ENCODE measurements at regions not wholly inside any gene's neighbourhood (a gene's known extent, or its start where the extent isn't known, plus 50 kb on each side); places are given as distances from the start of the nearest gene placed in this dataset.

- H3K36me3 ChIP-seq (ENCODE audit: control insufficient read depth in 1 of 2, insufficient read depth in 2 of 2, low read length in 2 of 2) = no peaks in the 10 kb centered on the region
- no peak overlapping the region for H3K27ac ChIP-seq (ENCODE audit: low read depth, low read length)
- H3K4me3 ChIP-seq (ENCODE audit: low read depth in 1 of 2, low read length in 2 of 2) = no peak overlapping the region
- no peak overlapping the region for H3K9ac ChIP-seq (ENCODE audit: low read depth in 1 of 2, low read length in 2 of 2)
- H3K9me3 ChIP-seq (ENCODE audit: control insufficient read depth in 1 of 2, low read length in 2 of 2) = no peaks in the 10 kb centered on the region
- no peaks in the 10 kb centered on the region for H3K4me1 ChIP-seq (ENCODE audit: control insufficient read depth in 1 of 2, insufficient read depth in 2 of 2, low read length in 2 of 2)
- H3K27me3 ChIP-seq (ENCODE audit: control insufficient read depth in 1 of 2, insufficient read depth in 2 of 2, low read length in 2 of 2) = no peaks in the 10 kb centered on the region
Observed at GRCh38 chr5:142411656-142412425, 87.0 kb upstream of the SPRY4 start.

DNA sequence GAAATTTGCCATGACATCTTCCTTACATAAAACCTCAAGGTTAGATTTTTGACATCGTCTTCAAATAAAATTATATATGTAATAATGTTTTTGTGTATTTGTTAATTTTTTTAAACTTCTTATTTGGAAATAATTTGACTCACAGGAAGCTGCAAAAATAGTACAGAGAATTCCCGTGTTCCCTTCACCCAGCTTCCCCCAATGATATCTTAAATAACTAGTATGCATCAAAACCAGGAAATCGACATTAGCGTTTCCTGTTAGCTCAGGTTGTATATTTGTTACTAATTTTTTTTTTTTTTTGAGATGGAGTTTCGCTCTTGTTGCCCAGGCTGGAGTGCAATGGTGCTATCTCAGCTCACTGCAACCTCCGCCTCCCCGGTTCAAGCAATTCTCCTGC, 86.3 kb upstream of the SPRY4 start:
- Histone ChIP-seq H3K27me3 (ENCODE audit: control insufficient read depth in 1 of 2, insufficient read depth in 2 of 2, low read length in 2 of 2) (no peaks in the 10 kb centered on the region), H3K9ac (ENCODE audit: low read depth in 1 of 2, low read length in 2 of 2) (no peak overlapping the region), H3K4me3 (ENCODE audit: low read depth in 1 of 2, low read length in 2 of 2) (no peak overlapping the region), H3K9me3 (ENCODE audit: control insufficient read depth in 1 of 2, low read length in 2 of 2) (no peaks in the 10 kb centered on the region), H3K4me1 (ENCODE audit: control insufficient read depth in 1 of 2, insufficient read depth in 2 of 2, low read length in 2 of 2) (no peaks in the 10 kb centered on the region), H3K27ac (ENCODE audit: low read depth, low read length) (no peak overlapping the region), H3K36me3 (ENCODE audit: control insufficient read depth in 1 of 2, insufficient read depth in 2 of 2, low read length in 2 of 2) (no peaks in the 10 kb centered on the region)

- H3K4me1 ChIP-seq (ENCODE audit: control insufficient read depth in 1 of 2, insufficient read depth in 2 of 2, low read length in 2 of 2) = no peaks in the 10 kb centered on the region
- no peaks in the 10 kb centered on the region for H3K27me3 ChIP-seq (ENCODE audit: control insufficient read depth in 1 of 2, insufficient read depth in 2 of 2, low read length in 2 of 2)
- H3K4me3 ChIP-seq (ENCODE audit: low read depth in 1 of 2, low read length in 2 of 2) = no peak overlapping the region
- no peak overlapping the region for H3K27ac ChIP-seq (ENCODE audit: low read depth, low read length)
- H3K36me3 ChIP-seq (ENCODE audit: control insufficient read depth in 1 of 2, insufficient read depth in 2 of 2, low read length in 2 of 2) = no peaks in the 10 kb centered on the region
- no peak overlapping the region for H3K9ac ChIP-seq (ENCODE audit: low read depth in 1 of 2, low read length in 2 of 2)
- H3K9me3 ChIP-seq (ENCODE audit: control insufficient read depth in 1 of 2, low read length in 2 of 2) = no peaks in the 10 kb centered on the region
Observed at GRCh38 chr5:142408981-142409481, 84.2 kb upstream of the SPRY4 start.

DNA sequence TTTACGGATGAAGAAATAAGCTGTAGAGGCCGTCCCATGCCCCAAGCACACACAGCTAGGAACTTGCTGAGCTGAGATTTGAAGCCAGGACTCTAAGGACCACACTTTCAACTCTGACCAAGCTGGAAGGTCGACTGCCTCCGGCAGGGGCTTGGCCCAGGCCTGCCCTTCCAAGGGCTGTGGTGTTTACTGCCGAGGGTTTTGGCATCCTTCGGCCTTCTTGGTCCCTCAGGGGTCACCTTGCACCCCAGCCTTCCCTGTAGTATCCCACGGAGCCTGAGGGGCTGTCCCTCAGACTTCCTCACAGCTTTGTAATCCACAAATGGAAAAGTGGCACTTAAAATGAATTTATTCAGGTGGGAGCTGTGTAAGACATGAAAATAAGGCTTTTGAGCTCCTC, 83.7 kb upstream of the SPRY4 start:
- Histone ChIP-seq H3K9ac (ENCODE audit: low read depth in 1 of 2, low read length in 2 of 2) (no peak overlapping the region), H3K27ac (ENCODE audit: low read depth, low read length) (no peak overlapping the region)

DNA sequence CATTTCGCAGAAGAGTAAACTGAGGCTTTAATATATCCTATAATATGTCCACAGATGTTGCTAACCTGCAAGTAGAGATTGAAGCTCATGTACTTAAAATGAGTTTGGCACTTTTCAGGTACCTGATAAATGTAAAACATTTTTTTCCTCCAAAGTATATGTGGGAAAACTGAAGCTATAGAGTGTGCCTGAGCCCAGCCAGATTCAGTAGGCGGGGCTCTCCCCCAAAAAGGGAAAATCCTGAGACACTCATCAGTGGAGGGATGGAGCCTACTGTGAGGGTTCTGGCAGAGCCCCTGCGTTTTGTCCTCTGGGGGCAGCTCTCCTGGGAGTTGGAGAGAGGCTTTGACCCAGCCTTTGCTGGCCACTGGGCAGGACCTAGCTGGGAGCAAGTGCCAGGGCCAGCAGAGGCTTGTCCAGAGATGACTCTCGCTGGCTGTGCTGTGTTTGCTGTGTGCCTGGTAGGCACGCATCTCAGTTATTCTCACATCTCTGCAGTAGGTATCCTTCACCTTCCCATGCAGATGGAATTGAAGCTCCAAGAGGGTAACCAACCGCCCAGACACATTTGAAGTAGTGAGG, 81.1 kb upstream of the SPRY4 start:
- Histone ChIP-seq H3K27ac (ENCODE audit: low read depth, low read length) (no peak overlapping the region), H3K27me3 (ENCODE audit: control insufficient read depth in 1 of 2, insufficient read depth in 2 of 2, low read length in 2 of 2) (no peaks in the 10 kb centered on the region), H3K36me3 (ENCODE audit: control insufficient read depth in 1 of 2, insufficient read depth in 2 of 2, low read length in 2 of 2) (no peaks in the 10 kb centered on the region), H3K9me3 (ENCODE audit: control insufficient read depth in 1 of 2, low read length in 2 of 2) (no peaks in the 10 kb centered on the region), H3K4me1 (ENCODE audit: control insufficient read depth in 1 of 2, insufficient read depth in 2 of 2, low read length in 2 of 2) (no peaks in the 10 kb centered on the region), H3K9ac (ENCODE audit: low read depth in 1 of 2, low read length in 2 of 2) (no peak overlapping the region), H3K4me3 (ENCODE audit: low read depth in 1 of 2, low read length in 2 of 2) (no peak overlapping the region)

More for the DNA sequence above, 83.7 kb upstream of the SPRY4 start:
- H3K4me3 ChIP-seq (ENCODE audit: low read depth in 1 of 2, low read length in 2 of 2) = no peak overlapping the region
- H3K27me3 ChIP-seq (ENCODE audit: control insufficient read depth in 1 of 2, insufficient read depth in 2 of 2, low read length in 2 of 2) = no peaks in the 10 kb centered on the region
- no peaks in the 10 kb centered on the region for H3K9me3 ChIP-seq (ENCODE audit: control insufficient read depth in 1 of 2, low read length in 2 of 2)
- no peaks in the 10 kb centered on the region for H3K4me1 ChIP-seq (ENCODE audit: control insufficient read depth in 1 of 2, insufficient read depth in 2 of 2, low read length in 2 of 2)
- H3K36me3 ChIP-seq (ENCODE audit: control insufficient read depth in 1 of 2, insufficient read depth in 2 of 2, low read length in 2 of 2) = no peaks in the 10 kb centered on the region

DNA sequence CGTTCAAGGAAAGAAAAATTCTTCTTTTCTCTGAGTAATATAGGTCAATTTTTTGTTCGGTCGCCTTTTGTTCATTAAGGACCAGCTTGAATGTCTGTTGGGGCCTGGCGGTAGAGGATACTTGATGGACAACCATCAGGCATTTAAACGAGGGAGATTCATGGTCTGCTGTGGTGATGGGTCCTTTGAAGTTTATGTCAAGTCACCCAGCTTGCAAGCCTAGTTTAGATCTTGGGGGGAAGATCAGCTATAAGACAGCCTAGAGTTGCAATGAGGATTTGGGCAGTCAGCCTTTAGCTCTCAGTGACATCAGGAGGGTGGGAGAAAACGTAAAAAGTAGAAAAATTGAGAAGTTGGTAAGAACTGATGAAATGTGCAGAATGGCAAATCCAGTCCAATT, 80.2 kb upstream of the SPRY4 start:
- H3K4me3 ChIP-seq (ENCODE audit: low read depth in 1 of 2, low read length in 2 of 2) = no peak overlapping the region
- H3K27ac ChIP-seq (ENCODE audit: low read depth, low read length) = no peak overlapping the region
- H3K9ac ChIP-seq (ENCODE audit: low read depth in 1 of 2, low read length in 2 of 2) = no peak overlapping the region
- H3K27me3 ChIP-seq (ENCODE audit: control insufficient read depth in 1 of 2, insufficient read depth in 2 of 2, low read length in 2 of 2) = no peaks in the 10 kb centered on the region
- no peaks in the 10 kb centered on the region for H3K36me3 ChIP-seq (ENCODE audit: control insufficient read depth in 1 of 2, insufficient read depth in 2 of 2, low read length in 2 of 2)
- no peaks in the 10 kb centered on the region for H3K9me3 ChIP-seq (ENCODE audit: control insufficient read depth in 1 of 2, low read length in 2 of 2)
- peaks cover 0 to under 1% of the 10 kb centered on the region in 2 donors for H3K4me1 ChIP-seq (ENCODE audit: control insufficient read depth in 1 of 2, insufficient read depth in 2 of 2, low read length in 2 of 2)

DNA sequence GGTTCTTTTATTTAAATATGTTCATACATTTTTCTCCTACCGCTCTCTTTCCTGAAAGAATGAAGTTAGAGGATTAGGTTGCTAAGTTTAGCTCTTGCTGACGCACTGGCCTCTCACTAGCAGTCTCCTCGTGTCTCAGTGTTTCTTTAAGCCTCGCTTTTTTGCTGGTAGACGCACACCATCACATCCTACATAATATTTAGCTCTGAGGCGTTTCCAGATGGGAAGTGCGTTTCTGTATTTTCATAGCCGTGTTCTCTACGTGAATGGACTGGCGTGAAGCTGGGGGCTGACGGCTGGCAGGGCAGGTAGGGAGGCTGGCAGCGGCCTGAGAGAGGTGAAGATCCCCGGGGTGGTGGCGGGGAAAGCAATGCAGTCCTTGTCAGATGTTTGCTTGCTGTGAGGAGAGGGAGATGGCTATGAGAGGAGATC, 79.2 kb upstream of the SPRY4 start:
- no peaks in the 10 kb centered on the region for H3K9me3 ChIP-seq (ENCODE audit: control insufficient read depth in 1 of 2, low read length in 2 of 2)
- no peak overlapping the region for H3K9ac ChIP-seq (ENCODE audit: low read depth in 1 of 2, low read length in 2 of 2)
- H3K27ac ChIP-seq (ENCODE audit: low read depth, low read length) = no peak overlapping the region
- H3K36me3 ChIP-seq (ENCODE audit: control insufficient read depth in 1 of 2, insufficient read depth in 2 of 2, low read length in 2 of 2) = no peaks in the 10 kb centered on the region
- H3K4me3 ChIP-seq (ENCODE audit: low read depth in 1 of 2, low read length in 2 of 2) = no peak overlapping the region
- peaks cover 0 to 2% of the 10 kb centered on the region in 2 donors for H3K4me1 ChIP-seq (ENCODE audit: control insufficient read depth in 1 of 2, insufficient read depth in 2 of 2, low read length in 2 of 2)
- H3K27me3 ChIP-seq (ENCODE audit: control insufficient read depth in 1 of 2, insufficient read depth in 2 of 2, low read length in 2 of 2) = no peaks in the 10 kb centered on the region

DNA sequence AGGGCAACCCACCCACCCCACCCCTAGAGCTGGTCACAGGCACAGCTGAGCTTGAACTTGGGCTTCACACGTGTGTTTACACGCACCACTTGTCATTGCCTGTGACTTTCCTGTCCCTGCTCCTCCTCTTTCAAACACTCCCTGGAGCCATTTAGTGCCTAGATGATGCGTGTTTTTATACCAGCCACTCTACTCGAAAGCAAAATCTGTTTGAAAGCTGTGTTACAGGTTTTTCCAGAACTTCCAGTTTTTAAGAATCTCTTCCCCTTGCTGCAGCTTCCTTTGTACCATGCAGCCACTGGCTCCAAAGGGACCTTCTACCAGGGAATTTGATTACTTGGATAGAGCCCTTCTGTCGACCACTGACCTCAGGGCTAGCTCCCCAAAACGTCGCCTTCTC, 78.8 kb upstream of the SPRY4 start:
- H3K36me3 ChIP-seq (ENCODE audit: control insufficient read depth in 1 of 2, insufficient read depth in 2 of 2, low read length in 2 of 2) = no peaks in the 10 kb centered on the region
- no peak overlapping the region for H3K4me3 ChIP-seq (ENCODE audit: low read depth in 1 of 2, low read length in 2 of 2)
- no peak overlapping the region for H3K9ac ChIP-seq (ENCODE audit: low read depth in 1 of 2, low read length in 2 of 2)
- no peak overlapping the region for H3K27ac ChIP-seq (ENCODE audit: low read depth, low read length)
- no peaks in the 10 kb centered on the region for H3K27me3 ChIP-seq (ENCODE audit: control insufficient read depth in 1 of 2, insufficient read depth in 2 of 2, low read length in 2 of 2)
- H3K4me1 ChIP-seq (ENCODE audit: control insufficient read depth in 1 of 2, insufficient read depth in 2 of 2, low read length in 2 of 2) = peaks cover 0 to 5% of the 10 kb centered on the region in 2 donors
- H3K9me3 ChIP-seq (ENCODE audit: control insufficient read depth in 1 of 2, low read length in 2 of 2) = no peaks in the 10 kb centered on the region

DNA sequence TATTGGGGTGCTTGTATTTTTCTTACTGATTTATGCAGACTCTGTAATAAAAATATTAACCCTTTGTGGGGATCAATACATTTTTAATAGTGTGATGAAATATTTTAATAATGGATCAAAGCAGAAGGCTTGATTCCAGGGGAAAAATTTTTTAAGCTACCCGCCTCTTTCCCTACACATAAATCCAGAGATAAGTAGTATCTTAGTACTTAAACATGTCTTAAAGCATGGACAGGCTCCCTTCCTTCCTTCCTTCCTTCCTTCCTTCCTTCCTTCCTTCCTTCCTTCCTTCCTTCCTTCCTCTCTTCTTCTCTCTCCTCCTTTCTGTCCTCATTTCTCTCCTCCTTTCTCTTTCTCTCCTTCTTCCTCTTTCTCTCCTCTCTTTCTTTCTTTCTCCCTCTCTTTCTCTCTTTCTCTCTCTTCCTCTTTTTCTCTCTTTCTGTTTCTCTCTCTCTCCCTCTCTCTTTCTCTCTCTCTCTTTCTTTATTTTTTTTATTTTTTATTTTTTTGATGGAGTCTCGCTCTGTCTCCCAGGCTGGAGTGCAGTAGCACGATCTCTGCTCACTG, 78.0 kb upstream of the SPRY4 start:
- no peaks in the 10 kb centered on the region for H3K36me3 ChIP-seq (ENCODE audit: control insufficient read depth in 1 of 2, insufficient read depth in 2 of 2, low read length in 2 of 2)
- no peak overlapping the region for H3K9ac ChIP-seq (ENCODE audit: low read depth in 1 of 2, low read length in 2 of 2)
- no peak overlapping the region for H3K4me3 ChIP-seq (ENCODE audit: low read depth in 1 of 2, low read length in 2 of 2)
- H3K9me3 ChIP-seq (ENCODE audit: control insufficient read depth in 1 of 2, low read length in 2 of 2) = no peaks in the 10 kb centered on the region
- no peaks in the 10 kb centered on the region for H3K27me3 ChIP-seq (ENCODE audit: control insufficient read depth in 1 of 2, insufficient read depth in 2 of 2, low read length in 2 of 2)
- peaks cover 0 to 9% of the 10 kb centered on the region in 2 donors for H3K4me1 ChIP-seq (ENCODE audit: control insufficient read depth in 1 of 2, insufficient read depth in 2 of 2, low read length in 2 of 2)
- H3K27ac ChIP-seq (ENCODE audit: low read depth, low read length) = no peak overlapping the region

- H3K4me1 ChIP-seq (ENCODE audit: control insufficient read depth in 1 of 2, insufficient read depth in 2 of 2, low read length in 2 of 2) = peaks cover 0 to 9% of the 10 kb centered on the region in 2 donors
- H3K27me3 ChIP-seq (ENCODE audit: control insufficient read depth in 1 of 2, insufficient read depth in 2 of 2, low read length in 2 of 2) = no peaks in the 10 kb centered on the region
Observed at GRCh38 chr5:142400415-142400814, 75.6 kb upstream of the SPRY4 start.

More at GRCh38 chr5:142400415-142400814, 75.6 kb upstream of the SPRY4 start:
- H3K27ac ChIP-seq (ENCODE audit: low read depth, low read length) = no peak overlapping the region
- H3K9ac ChIP-seq (ENCODE audit: low read depth in 1 of 2, low read length in 2 of 2) = no peak overlapping the region
- H3K9me3 ChIP-seq (ENCODE audit: control insufficient read depth in 1 of 2, low read length in 2 of 2) = peaks cover 4 to 12% of the 10 kb centered on the region in 2 donors
- H3K36me3 ChIP-seq (ENCODE audit: control insufficient read depth in 1 of 2, insufficient read depth in 2 of 2, low read length in 2 of 2) = no peaks in the 10 kb centered on the region
- no peak overlapping the region for H3K4me3 ChIP-seq (ENCODE audit: low read depth in 1 of 2, low read length in 2 of 2)

All from duodenal mucosa (tissue), 2 donors.